Activated CD8-positive, alpha-beta memory T cell treated with anti-CD3 and anti-CD28 coated beads, Interleukin-2, amount 10 ng/mL, durations not matched to agents 7 days and 5 days (primary cell): ENCODE measurements at regions not wholly inside any gene's neighbourhood (a gene's known extent, or its start where the extent isn't known, plus 50 kb on each side); places are given as distances from the start of the nearest gene placed in this dataset.

Experiments used
- ATAC-seq: fragments of 150-1000 bp; cut with Tn5 transposase; one replicate; pipeline ENCODE4 v1.10.0; 2021; ENCODE audit warnings: moderate library complexity
- CTCF ChIA-PET: fragments of 350-600 bp; sonication (Branson Sonifier 250); formaldehyde crosslinking; loops from one replicate; lab custom pipeline; 2021; ENCODE audit warnings: antibody characterized with exemption; lab: Charles Lee
- DNase-seq: peaks from one replicate; pipeline ENCODE4 v3.0.0-alpha.2; 2020
- H3K27ac Mint-ChIP-seq: one replicate; pipeline ENCODE4 v1.8.0; 2021; ENCODE audit warnings: mild to moderate bottlenecking, mixed read lengths
- H3K27me3 Mint-ChIP-seq: one replicate; pipeline ENCODE4 v1.8.0; 2021; ENCODE audit warnings: mixed read lengths
- H3K36me3 Mint-ChIP-seq: one replicate; pipeline ENCODE4 v1.8.0; 2021; ENCODE audit warnings: mild to moderate bottlenecking, mixed read lengths
- H3K4me1 Mint-ChIP-seq: one replicate; pipeline ENCODE4 v1.8.0; 2021; ENCODE audit warnings: mixed read lengths
- H3K4me3 Mint-ChIP-seq: one replicate; pipeline ENCODE4 v1.8.0; 2021; ENCODE audit warnings: mild to moderate bottlenecking, moderate library complexity, mixed read lengths
- H3K9me3 Mint-ChIP-seq: one replicate; pipeline ENCODE4 v1.8.0; 2022; ENCODE audit warnings: low read depth, mixed read lengths

DNA sequence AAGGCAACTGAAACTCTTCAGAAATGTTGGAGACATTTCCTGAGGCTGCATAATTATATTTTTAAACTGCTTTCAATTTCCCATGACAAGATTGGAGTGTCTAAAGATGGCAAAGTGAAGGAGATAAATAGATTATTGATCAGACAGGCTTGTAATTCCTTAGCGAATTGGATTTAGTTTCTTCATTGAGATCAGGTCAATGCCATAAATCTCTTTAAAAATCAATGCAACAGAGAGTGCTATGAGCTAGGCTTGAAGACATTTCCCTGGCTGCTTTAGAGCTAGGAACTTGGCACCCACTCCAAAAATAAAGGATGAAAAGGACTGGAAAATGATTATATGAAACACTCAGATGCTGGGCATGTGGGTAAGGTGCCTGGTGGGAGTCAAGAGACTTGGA lies 828.4 kb downstream of the TLR4 start:
- no peak for DNase-seq
- CTCF ChIA-PET, result no interaction called here
- no peak for ATAC-seq
- Mint-ChIP-seq H3K27ac (no peak overlapping the region), H3K36me3 (no peaks in the 10 kb centered on the region), H3K4me3 (no peak overlapping the region), H3K9me3 (peaks cover 9% of the 10 kb centered on the region), H3K27me3 (no peaks in the 10 kb centered on the region), H3K4me1 (no peaks in the 10 kb centered on the region)

DNA sequence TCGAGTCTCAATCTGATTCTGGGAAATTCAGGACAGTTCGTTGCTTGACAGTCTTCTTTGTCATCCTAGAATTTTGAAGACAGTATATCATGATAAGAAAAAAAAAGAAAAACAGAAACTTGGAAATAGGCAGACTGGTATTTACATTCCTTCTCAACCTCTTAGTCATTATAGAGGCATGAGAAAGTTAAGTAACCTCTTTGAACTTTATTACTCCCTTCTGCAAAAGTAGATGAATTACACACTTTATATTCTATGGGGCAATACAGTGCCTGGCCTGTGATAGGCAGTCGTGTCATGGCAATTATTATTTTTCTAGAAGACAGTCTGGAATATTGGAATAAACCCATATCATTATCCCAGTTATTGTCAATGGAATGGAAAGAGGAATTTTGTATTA lies 828.9 kb downstream of the TLR4 start:
- ATAC-seq, result no peak
- CTCF ChIA-PET, result no interaction called here
- H3K4me1 Mint-ChIP-seq, result no peaks in the 10 kb centered on the region
- H3K9me3 Mint-ChIP-seq, result peaks cover 9% of the 10 kb centered on the region
- H3K27ac Mint-ChIP-seq, result no peak overlapping the region
- no peaks in the 10 kb centered on the region for H3K27me3 Mint-ChIP-seq
- H3K4me3 Mint-ChIP-seq, result no peak overlapping the region
- H3K36me3 Mint-ChIP-seq, result no peaks in the 10 kb centered on the region
- DNase-seq, result no peak

DNA sequence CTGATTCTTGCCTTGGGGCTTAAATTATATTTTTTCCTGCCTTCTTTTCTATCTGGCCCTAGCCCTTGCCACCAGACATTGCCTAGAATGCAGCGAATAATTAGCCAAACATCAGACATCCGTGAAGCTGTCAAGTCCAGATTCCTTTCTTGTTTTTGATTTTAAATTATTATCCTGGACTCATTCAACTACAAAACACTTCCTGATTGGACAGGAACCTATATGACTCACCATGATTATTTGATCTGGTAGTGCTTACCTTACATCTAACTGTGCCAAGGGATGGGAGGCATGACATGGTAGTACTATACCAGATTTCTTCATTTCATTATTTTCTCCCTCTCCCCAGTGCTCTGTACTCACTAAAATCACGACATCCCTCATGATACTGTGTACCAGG lies 829.6 kb downstream of the TLR4 start:
- no peaks in the 10 kb centered on the region for H3K36me3 Mint-ChIP-seq
- peaks cover 9% of the 10 kb centered on the region for H3K9me3 Mint-ChIP-seq
- H3K27me3 Mint-ChIP-seq, result no peaks in the 10 kb centered on the region
- CTCF ChIA-PET, result no interaction called here
- H3K4me1 Mint-ChIP-seq, result no peaks in the 10 kb centered on the region
- no peak overlapping the region for H3K4me3 Mint-ChIP-seq
- no peak for DNase-seq
- ATAC-seq, result no peak
- H3K27ac Mint-ChIP-seq, result no peak overlapping the region

DNA sequence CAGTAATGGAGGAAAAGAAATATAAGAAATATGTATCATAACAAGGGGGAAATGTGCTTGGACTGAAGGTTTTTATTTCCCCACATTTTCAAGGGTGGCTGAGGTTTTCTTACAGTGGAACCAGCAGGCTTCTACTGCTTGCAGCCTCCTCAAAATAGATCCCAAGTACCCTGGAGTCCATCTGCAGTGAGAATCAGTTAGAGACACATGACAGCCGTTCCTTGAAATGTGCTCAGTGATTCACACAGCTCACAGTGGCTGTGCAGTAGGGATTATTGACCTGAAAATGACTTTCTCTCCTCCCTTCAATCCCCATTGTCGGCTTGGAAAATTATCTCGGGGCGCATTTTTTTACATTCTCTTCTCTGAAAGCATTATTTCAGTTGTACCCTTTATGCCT lies 832.0 kb downstream of the TLR4 start:
- DNase-seq (no peak), ATAC-seq (no peak)
- no peak overlapping the region for H3K27ac Mint-ChIP-seq
- H3K36me3 Mint-ChIP-seq, result no peaks in the 10 kb centered on the region
- no peaks in the 10 kb centered on the region for H3K4me1 Mint-ChIP-seq
- peaks cover 9% of the 10 kb centered on the region for H3K9me3 Mint-ChIP-seq
- H3K27me3 Mint-ChIP-seq, result no peaks in the 10 kb centered on the region
- CTCF ChIA-PET, result no interaction called here
- H3K4me3 Mint-ChIP-seq, result no peak overlapping the region

DNA sequence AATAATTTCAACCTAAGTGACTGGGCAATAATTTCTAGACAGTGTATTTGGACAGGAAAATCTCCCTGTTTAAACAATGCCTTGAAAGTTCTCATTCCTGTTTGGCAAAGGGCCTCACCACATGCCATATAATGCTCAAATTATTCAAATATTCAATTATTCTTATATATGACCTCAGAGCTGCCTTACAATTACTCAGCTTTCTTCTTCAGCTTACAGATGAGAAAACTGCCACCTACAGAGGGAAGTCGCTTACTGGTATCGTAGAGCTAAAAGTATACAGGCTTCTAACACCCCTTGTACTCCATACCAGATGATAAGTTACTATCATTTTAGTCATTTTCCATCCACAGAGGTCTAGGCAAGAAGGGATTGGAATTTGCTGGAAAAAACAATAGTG lies 830.3 kb downstream of the BRINP1 start:
- H3K4me3 Mint-ChIP-seq, result no peak overlapping the region
- no peaks in the 10 kb centered on the region for H3K4me1 Mint-ChIP-seq
- ATAC-seq, result no peak
- DNase-seq, result no peak
- H3K9me3 Mint-ChIP-seq, result peaks cover 8% of the 10 kb centered on the region
- H3K27me3 Mint-ChIP-seq, result no peaks in the 10 kb centered on the region
- CTCF ChIA-PET, result no interaction called here
- H3K27ac Mint-ChIP-seq, result no peak overlapping the region
- H3K36me3 Mint-ChIP-seq, result no peaks in the 10 kb centered on the region

DNA sequence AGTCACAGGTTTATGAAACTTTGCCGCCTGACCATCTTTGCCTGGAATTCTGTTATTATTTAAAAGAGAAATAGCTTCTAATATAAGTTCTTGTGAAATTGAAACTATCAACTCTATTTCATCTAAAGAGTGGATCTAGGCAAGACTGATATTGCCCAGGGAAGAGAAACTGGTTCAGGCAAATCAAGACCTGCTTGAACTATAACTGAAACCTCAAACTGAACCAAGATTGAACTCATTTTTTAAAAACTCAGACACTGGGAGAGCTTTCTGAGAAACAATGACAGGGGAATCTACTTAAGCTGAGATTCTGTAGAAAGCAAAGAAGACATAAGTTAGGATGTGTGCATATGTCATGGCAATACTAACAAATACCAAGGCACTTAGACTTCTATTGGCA lies 815.8 kb downstream of the BRINP1 start:
- Mint-ChIP-seq H3K27ac (no peak overlapping the region), H3K9me3 (peaks cover 4% of the 10 kb centered on the region), H3K4me1 (no peaks in the 10 kb centered on the region), H3K27me3 (no peaks in the 10 kb centered on the region), H3K36me3 (no peaks in the 10 kb centered on the region), H3K4me3 (no peak overlapping the region)
- CTCF ChIA-PET, result no interaction called here
- no peak for ATAC-seq
- no peak for DNase-seq

DNA sequence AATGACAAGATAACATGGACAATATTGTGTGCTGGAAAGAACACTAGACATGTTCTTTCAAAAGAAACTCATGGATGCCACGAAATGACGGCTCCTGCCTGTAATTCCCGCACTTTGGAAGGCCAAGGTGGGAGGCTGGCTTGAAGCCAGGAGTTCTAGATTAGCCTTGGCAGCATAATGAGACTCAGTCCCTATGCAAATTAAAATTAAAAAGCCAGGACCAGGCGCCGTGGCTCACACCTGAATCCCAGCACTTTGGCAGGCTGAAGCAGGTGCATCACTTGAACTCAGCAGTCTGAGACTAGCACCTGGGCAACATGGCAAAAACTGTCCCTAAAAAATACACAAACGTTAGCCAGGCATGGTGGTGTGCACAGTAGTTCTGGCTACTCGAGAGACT lies 814.2 kb downstream of the BRINP1 start:
- DNase-seq, result no peak
- no peaks in the 10 kb centered on the region for H3K27me3 Mint-ChIP-seq
- CTCF ChIA-PET, result no interaction called here
- no peaks in the 10 kb centered on the region for H3K4me1 Mint-ChIP-seq
- no peak overlapping the region for H3K27ac Mint-ChIP-seq
- no peak for ATAC-seq
- no peak overlapping the region for H3K4me3 Mint-ChIP-seq
- H3K9me3 Mint-ChIP-seq, result peaks cover 7% of the 10 kb centered on the region
- no peaks in the 10 kb centered on the region for H3K36me3 Mint-ChIP-seq

DNA sequence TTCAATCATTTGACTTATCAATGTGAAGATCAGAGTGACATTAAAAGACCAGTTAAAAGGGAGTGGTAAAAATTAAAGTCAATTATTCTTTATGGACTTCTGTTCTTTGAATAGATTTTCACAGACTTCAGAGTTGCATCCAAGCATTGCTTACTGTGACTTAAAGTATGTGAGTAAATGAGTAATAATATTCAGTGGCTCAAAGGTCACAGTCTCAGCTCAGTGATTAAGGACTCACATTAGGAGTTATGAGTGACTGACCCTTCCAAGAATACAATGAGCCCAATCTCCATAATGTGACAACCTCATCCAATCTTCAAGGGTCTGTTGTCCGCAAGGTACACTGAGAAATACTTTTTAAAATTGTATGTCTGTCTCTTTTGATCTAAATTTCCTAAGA lies 811.2 kb downstream of the BRINP1 start:
- H3K36me3 Mint-ChIP-seq, result no peaks in the 10 kb centered on the region
- peaks cover 5% of the 10 kb centered on the region for H3K9me3 Mint-ChIP-seq
- CTCF ChIA-PET, result no interaction called here
- no peaks in the 10 kb centered on the region for H3K4me1 Mint-ChIP-seq
- ATAC-seq, result no peak
- H3K27ac Mint-ChIP-seq, result no peak overlapping the region
- no peaks in the 10 kb centered on the region for H3K27me3 Mint-ChIP-seq
- no peak for DNase-seq
- no peak overlapping the region for H3K4me3 Mint-ChIP-seq

DNA sequence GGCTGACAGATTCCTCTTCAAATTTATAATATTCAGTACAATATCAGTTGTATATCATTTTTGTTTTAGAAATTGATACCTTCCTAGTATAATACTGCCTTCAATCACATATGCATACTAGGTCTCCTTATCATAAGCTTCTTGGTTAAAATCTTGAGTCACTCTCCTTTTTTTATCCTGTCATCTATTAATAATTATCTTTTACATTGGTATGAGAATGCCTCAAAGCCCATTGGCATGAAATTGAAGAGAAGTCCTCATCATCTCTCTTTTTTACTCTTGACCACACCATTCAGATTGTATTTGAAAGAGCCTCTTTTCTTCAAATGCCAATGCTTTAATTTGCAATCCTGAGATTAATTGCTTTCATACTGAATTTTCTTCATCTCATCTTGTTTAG lies 810.3 kb downstream of the BRINP1 start:
- Mint-ChIP-seq H3K9me3 (peaks cover 5% of the 10 kb centered on the region), H3K27ac (no peak overlapping the region), H3K27me3 (no peaks in the 10 kb centered on the region), H3K36me3 (no peaks in the 10 kb centered on the region), H3K4me3 (no peak overlapping the region), H3K4me1 (no peaks in the 10 kb centered on the region)
- ATAC-seq, result no peak
- DNase-seq, result no peak
- CTCF ChIA-PET, result no interaction called here

DNA sequence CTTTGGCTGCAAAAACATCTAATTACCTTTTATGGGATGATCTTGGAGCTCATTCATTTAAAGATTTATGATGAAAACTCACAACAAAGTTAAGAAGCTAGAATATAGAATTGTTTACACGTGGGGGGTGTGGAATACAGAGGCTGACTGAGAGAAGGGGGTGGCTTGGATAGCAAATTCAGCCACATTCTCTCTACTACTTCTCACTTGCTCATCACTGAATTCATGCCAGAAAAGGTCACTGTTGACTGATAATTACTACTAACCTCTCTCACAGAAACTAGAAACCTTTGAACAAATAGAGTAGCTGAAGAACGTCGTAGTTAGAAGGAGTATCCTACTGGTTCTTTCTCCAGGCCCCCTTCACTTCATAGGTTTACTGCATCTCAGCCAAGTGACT lies 808.2 kb downstream of the BRINP1 start:
- Mint-ChIP-seq H3K27ac (no peak overlapping the region), H3K27me3 (no peaks in the 10 kb centered on the region), H3K4me1 (no peaks in the 10 kb centered on the region), H3K9me3 (peaks cover 5% of the 10 kb centered on the region), H3K4me3 (no peak overlapping the region), H3K36me3 (no peaks in the 10 kb centered on the region)
- DNase-seq, result no peak
- CTCF ChIA-PET, result no interaction called here
- ATAC-seq, result no peak

DNA sequence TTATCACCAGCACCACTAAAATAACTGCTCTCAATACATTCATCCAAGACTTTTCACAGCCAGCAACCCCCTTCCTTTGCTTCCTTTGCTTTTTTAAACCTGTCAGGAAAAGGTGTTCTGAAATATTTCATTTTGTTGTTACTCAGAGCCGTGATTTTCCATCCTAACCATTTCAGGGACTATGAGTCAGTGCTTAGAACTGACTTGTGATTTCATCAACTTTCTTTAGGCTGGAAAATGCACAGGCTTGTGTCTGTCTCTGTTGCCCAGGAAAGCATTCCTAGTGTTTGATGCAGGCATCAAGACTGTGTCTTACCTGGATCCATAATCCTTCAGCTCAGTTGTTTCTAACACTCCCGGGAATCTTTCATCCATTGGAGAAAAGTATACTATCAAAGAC lies 805.6 kb downstream of the BRINP1 start:
- ATAC-seq (no peak), DNase-seq (no peak)
- CTCF ChIA-PET, result no interaction called here
- Mint-ChIP-seq H3K4me1 (no peaks in the 10 kb centered on the region), H3K4me3 (no peak overlapping the region), H3K27me3 (no peaks in the 10 kb centered on the region), H3K36me3 (no peaks in the 10 kb centered on the region), H3K9me3 (peaks cover 3% of the 10 kb centered on the region), H3K27ac (no peak overlapping the region)

DNA sequence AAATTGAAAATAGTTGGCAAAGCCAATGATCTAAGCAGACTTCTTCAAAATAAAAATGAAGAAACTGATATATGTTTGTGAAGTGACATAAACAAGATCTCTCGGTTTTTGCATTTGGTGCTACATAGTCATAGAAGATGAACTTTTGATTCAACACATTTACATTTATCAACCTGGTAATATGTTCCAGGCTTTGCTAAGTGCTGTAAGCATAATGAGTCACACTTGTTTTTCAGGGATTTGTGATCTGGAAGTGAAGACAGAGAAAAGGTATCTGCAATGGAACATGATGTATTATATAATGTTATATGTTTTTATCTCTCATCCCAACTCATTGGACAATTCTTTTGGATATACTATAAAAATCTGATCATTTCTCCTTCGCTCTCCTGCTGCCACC lies 801.4 kb downstream of the BRINP1 start:
- ATAC-seq (no peak), DNase-seq (no peak)
- no peaks in the 10 kb centered on the region for H3K4me1 Mint-ChIP-seq
- H3K9me3 Mint-ChIP-seq, result peaks cover 4% of the 10 kb centered on the region
- no peak overlapping the region for H3K4me3 Mint-ChIP-seq
- H3K27ac Mint-ChIP-seq, result no peak overlapping the region
- no peaks in the 10 kb centered on the region for H3K27me3 Mint-ChIP-seq
- no peaks in the 10 kb centered on the region for H3K36me3 Mint-ChIP-seq
- CTCF ChIA-PET, result no interaction called here

DNA sequence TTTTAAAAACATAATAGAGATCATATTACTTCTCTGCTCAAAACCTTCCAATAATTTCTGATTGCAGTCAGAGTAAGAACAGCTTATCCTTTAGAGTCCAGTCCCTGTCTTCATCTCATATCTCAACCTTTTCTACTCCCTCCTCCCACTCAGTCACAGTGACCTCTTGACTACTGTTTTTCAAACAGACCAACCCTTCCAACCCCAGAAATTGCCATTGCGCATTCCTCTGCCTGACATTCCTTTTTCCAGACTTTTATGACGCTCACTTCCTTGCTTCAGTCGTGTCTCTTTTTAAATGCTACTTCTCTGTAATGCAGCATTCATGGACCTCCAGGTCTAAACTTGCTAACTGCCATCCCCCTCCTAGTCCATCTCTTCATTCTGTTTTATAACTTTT lies 800.5 kb downstream of the BRINP1 start:
- peaks cover 4% of the 10 kb centered on the region for H3K9me3 Mint-ChIP-seq
- no peak for DNase-seq
- no peaks in the 10 kb centered on the region for H3K27me3 Mint-ChIP-seq
- no peak for ATAC-seq
- no peak overlapping the region for H3K4me3 Mint-ChIP-seq
- no peak overlapping the region for H3K27ac Mint-ChIP-seq
- no peaks in the 10 kb centered on the region for H3K4me1 Mint-ChIP-seq
- H3K36me3 Mint-ChIP-seq, result no peaks in the 10 kb centered on the region
- CTCF ChIA-PET, result no interaction called here

DNA sequence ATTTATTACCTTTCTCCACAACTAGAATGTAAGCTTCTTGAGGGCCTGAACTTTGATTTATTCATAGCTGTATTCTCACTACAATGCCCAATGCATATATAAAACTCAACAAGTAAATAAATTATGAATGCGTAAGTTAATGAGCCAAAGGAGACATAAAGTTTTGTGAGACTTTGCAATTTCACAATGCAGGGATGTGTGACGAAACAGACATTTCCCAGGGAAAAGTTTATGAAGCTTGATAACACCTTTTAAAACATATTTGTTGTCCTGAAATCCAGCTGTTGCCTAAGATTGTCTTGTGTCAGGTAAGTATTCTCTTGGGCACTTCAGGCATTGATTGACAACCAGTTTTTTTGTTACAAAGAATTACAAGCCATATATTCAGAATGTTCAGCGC lies 800.1 kb downstream of the BRINP1 start:
- no peaks in the 10 kb centered on the region for H3K36me3 Mint-ChIP-seq
- ATAC-seq, result no peak

DNA sequence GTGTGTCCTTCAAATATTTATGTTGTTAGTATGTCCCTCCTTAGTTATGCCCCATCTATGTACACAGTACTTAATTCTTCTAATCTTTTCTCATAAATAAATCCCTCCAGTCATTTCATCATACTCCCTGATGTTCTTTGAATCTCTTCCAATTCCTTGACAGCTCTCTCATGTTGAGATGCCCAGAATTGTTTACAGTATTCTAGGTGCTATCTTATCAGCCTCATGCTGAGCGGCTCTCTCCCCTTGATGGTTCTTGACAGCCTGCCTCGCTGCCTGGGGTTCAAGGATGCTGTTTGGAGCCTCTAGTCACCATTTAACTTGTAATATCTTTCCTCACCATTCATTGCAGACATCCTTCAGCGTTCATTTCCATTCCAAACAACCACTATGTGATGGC lies 799.2 kb downstream of the BRINP1 start:
- Mint-ChIP-seq H3K27me3 (no peaks in the 10 kb centered on the region), H3K9me3 (peaks cover 4% of the 10 kb centered on the region), H3K27ac (no peak overlapping the region), H3K4me3 (no peak overlapping the region), H3K36me3 (no peaks in the 10 kb centered on the region), H3K4me1 (no peaks in the 10 kb centered on the region)
- DNase-seq, result no peak
- ATAC-seq, result no peak
- CTCF ChIA-PET, result no interaction called here

More for the DNA sequence above, 800.1 kb downstream of the BRINP1 start:
- CTCF ChIA-PET, result no interaction called here
- DNase-seq, result no peak
- Mint-ChIP-seq H3K27me3 (no peaks in the 10 kb centered on the region), H3K9me3 (peaks cover 4% of the 10 kb centered on the region), H3K27ac (no peak overlapping the region), H3K4me1 (no peaks in the 10 kb centered on the region), H3K4me3 (no peak overlapping the region)
